Stimulated activated CD8-positive, alpha-beta memory T cell treated with anti-CD3 and anti-CD28 coated beads, Interleukin-7, amount 100 ng/mL, for 24 hours (primary cell): ENCODE measurements at regions not wholly inside any gene's neighbourhood (a gene's known extent, or its start where the extent isn't known, plus 50 kb on each side); places are given as distances from the start of the nearest gene placed in this dataset.

Experiments
- DNase-seq: peaks from one replicate; pipeline ENCODE4 v3.0.0-alpha.2; 2020; ENCODE audit warnings: low read depth

DNA sequence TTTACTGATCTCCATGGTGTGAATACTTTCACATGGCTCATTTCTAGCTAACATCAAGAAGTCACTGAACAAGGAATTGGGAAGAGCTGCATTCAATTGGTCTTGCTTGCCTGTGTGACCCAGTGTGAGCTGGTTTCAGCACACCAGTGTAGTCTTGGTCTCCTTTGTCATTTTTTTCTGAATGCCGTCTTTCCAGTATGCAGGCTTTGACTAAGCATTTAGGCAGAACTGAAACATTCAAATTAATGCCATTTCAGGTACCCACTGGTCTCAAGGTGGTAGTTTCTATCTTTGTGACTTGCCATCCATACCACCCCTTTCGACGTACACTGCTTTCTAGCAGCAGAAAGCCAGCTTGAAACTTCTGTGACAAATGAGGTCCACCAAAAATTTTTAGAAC, 550.5 kb upstream of the BOD1L1 start:
- no peak for DNase-seq

DNA sequence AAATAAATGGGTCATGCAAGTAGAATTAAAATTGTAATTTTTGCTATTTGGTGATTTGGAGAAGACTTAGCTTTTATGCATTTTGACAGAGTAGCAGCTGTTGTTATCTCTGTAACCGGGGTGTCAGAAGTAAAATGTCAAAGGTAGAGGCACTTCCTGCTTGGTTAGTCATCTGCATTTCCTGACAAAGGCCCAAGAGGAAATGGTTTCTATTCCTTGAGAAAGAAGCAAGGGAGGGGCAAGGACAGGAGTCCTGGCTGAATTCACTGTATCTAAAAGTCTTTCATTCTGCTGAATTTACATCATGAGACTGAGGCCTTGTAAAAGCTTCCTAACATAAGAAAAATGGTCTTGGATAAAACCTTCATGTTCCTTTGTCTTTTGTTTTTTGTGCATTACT, 550.9 kb upstream of the BOD1L1 start:
- no peak for DNase-seq

DNA sequence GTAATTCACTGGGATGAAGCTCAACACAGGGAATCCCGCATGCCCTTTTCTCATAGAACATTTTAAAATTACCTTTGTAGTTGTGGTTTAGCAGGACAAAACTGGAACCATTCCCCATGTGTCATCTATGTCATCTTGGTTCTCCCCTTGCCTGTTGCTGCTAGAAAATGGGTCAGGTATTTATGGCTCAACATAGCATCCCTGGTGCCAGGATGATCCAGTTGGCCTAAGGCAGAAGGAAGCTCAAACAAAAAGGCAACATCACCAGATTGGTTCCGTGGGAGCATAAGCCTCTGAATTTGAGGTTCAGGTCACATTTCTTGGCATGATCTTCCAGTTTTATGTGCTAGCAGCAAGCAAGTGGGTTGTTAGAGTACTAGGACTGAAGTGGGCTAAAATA, 552.6 kb upstream of the BOD1L1 start:
- DNase-seq: no peak

DNA sequence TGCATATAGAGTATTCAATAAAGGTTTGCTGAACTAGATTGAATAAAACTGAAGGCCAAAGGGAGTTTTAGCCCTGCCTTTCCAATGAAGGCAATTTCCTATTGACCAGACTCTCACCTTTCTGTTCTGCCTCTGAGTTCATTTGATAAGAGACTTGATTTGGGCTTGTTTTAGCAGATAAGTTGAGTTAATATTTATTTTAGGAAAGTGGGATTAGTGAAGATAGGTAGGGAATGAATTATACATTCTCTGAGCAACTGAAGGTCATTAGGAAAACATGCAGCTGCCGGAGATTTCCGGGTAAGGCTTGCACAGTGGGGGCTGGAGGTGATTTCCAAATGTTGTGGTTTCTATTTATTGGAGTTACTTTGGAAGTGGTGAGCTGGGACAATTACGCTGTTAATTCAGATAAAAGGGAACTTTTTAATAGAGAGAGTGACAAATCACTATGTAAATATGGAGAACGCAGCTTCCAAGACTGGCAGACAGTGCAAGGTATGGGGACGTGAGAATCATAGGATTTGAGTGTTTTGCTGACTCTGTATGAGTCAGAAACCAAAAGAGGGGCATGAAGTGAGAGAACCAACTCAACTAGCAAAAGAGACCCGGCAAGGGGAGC, 553.6 kb upstream of the BOD1L1 start:
- no peak for DNase-seq

DNA sequence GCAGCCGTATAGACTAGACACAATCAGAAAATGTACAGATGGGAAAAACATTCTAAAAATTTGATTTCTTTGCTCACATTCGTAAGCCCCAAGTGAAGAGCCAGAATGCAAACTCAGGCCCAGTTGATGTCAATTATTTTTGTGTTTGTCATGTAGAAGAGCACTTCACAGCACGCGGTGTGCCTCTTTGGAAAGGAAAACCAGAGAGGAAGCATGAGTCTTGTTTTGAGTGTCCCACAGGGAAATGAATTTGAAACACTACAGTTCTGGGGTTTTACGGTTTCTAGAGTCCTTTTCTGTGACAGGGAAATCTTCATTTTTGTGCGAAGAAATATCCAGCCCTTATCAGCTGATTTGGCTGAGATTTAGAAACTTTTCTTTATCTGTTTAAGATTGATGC, 554.6 kb upstream of the BOD1L1 start:
- DNase-seq: no peak

DNA sequence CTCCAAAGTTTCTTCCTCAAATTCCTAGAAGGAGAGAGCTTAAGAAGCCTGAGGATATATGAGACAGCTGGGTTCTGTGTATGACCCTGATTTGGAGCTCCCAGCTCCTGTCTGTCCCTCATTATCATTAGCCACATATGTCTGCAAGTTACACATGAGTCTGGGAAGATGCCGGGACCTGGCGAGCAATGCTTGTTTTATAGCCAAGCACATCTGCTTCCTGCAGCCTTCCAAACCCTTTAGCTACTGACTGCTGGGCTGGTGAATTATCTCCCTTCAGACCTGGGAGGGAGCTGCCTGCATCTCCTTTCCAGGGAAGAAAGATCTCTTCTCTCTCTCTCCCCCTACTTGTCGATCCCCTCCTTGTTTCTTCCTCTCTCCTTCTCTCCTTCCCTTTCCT, 556.7 kb upstream of the BOD1L1 start:
- no peak for DNase-seq

DNA sequence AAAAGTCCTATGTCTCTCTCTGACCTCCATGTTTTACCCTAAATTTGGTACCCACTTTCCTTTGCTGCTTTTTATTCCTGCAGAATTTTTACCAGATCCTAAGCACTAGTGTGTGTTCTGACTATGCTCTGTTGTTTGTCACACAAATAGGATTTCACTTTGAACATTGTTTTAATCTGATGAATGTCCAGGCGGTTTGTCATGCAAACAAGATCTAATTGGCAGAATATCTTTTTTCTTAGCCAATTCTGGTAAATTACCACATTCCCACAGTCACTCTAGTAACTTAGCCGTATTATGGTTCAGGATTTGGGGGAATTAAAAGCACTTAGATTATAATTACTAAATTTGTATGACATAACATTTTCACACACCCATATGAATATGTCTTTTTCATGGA, 557.2 kb upstream of the BOD1L1 start:
- DNase-seq: no peak

DNA sequence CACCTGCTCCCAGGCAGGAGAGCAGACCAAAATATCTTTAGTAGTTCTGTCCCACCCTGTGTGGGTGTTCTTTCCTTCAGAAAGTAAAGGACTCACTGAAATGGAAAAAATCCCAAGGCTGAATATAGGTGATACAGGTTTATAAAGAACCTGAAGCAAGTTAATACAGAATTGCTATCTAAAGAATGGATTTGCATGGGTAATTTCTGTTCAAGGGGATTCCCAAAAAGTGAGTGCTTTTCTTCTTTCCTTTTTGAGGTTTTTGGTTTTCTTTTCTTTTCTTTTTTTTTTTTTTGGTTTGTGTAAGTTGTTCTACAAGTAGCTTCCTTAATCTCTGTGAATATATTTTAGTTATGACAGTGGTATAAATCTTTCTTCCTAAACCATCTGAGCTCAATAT, 560.7 kb upstream of the BOD1L1 start:
- DNase-seq: no peak

DNA sequence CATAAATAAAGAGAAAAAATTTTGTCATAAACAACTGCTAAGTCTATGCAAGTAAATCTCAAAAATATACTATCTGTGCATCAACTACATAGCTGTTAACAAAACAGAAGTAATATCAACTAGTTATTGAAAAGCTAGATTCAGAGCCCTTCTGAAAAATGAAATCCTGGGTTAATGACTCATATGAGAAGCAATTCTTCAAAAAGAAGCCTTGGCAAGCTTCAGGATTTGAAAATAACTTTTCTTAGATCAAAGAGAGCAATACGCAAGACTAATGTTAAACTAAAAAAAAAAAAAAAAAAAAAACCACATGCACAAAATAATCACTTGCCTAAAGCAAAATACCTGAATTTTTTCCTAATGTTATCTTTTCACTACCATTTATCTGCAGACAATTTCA, 566.1 kb upstream of the BOD1L1 start:
- no peak for DNase-seq

DNA sequence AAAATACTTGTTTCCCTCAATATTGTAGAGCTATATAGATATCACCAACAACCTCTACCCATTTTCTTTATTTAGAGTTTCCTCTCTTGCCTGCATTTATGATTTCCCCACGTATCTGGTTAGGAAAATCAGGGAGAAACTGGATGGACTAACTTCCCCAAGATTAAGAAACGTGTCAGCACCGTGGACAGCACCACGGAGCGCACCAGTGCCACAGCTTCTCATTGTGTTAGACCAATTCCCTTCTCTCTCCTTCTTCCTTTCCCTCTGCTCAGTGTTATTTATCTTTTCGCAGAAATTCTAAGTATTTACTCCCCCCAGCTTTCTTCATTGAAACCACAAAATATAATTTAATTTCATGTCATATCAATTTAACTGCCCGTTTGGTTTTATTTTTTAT, 568.6 kb upstream of the BOD1L1 start:
- DNase-seq: no peak

DNA sequence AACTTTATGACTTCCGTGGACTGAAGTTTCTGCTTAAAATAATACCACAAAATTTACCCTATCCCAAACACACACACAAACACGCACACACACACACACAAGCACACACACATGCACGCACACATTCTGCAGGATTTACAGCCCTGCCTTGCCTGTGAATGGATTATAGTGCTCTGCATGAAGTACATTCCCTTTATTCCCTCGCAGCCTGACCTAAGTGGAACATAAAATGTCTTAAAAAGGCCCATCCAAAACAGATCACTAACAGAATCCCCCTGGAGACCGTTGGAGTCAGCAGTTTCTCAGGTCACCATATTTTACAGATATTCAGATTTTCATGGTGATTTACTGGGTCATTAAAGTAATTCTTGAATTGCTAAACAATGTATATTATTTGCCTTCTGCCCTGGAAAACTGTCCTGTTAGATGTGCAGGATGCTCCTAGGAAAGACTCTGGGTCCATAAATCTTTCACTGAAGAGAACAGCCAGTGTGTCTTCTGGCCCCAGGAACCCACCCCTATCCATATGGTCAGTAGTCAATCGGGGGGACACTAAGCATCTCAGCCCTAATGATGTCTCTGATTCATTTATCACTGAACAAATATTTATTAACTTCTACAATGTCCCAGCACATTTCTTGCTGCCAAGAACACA, 587.7 kb upstream of the BOD1L1 start:
- DNase-seq: no peak

DNA sequence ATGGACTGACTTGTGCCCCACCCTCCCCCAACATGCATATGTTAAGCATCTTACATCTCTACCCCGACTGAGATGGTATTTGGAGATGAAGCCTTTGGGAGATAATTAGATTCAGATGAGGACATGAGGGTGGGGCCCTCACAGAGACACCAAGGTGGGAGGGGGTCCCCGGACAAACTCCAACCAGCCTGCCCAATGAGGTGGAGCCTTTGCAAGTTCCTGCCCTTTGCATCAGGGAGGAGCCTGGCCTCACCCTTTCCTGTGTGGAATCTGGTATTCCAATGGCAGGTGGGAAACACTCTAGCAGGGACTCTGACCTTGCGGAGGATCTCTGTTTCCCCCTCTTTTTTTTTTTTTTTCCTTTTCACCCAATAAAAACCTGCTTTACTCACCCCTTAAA, 589.9 kb upstream of the BOD1L1 start:
- DNase-seq: no peak

DNA sequence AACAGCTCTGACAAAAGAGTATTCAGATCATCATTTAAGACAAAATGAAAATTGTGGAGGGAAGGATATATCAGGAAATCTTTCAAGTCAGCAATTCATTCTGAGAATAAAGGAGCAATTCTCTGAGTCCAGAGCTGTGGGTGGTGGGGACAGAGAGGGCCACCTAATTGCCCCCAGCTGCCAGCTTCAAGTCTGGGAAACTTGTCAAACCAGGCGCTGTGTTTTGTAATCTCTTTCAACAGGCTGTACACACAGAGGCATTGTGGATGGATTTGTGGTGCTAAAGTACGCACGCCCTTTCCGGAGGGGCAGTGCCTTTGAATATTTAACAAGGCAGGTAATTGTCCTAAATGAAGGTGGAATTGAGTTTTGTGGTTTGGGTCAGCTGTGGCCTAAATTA, 591.1 kb upstream of the BOD1L1 start:
- no peak for DNase-seq

DNA sequence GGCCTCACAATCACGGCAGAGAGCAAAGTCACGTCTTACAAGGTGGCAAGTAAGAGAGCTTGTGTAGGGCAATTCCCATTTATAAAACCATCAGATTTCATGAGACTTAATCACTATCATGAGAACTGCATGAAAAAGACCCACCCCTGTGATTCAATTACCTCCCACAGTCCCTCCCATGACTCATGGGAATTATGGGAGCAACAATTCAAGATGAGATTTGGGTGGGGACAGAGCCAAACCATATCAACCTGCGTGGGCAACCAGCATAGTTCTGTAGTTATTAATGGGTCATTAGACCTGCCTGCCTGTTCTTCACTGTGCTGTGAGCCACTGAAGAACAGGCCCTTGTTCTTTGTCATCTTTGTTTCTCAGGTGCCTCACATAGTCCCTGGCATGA, 593.7 kb upstream of the BOD1L1 start:
- no peak for DNase-seq

DNA sequence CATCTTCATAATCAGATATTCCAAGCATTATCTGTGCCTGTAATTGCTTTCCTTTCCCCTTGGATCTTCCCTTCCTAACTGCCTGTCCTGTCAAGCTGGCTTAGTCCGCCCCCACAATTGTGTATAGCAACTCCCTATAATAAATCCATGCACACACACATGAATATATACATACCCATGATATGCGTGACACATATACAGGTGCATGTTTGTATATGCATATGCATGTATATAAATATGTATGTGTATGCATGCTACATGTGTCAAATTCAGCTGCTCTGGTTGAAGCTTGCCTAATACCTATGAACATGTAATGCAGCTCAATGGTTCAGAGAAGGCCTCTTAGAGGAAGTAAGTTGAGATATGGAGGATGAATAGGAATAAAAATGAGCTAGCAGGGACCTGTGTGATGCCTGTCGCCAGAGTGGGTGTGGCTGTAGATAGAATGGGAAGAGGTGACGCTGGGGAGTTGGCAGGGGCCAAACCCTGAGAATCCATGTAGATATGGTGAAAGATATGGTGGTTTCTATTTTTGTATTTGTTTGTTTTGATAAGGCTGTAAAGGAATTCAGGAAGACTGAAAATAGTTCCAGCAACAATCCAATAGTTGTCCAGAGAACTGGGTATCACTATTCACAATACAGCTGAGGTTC, 595.0 kb upstream of the BOD1L1 start:
- DNase-seq: no peak

DNA sequence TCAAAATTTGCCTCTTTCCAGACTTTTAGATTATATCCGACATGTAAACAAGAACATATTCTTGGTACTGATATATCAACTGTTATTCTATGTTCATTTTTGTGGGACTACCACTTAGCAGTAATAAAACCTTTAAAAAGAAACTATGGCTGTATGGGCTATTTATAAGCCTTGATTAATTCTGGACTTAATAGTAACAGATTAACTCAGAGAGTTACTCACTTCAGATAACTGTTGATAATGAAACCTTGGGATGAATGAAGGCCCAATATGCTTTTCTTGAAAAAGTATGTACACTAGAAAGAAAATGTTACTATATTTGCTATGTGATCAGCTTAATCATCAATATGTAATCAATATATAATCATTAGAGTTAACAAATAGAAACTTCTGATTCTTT, 595.9 kb upstream of the BOD1L1 start:
- DNase-seq: no peak

DNA sequence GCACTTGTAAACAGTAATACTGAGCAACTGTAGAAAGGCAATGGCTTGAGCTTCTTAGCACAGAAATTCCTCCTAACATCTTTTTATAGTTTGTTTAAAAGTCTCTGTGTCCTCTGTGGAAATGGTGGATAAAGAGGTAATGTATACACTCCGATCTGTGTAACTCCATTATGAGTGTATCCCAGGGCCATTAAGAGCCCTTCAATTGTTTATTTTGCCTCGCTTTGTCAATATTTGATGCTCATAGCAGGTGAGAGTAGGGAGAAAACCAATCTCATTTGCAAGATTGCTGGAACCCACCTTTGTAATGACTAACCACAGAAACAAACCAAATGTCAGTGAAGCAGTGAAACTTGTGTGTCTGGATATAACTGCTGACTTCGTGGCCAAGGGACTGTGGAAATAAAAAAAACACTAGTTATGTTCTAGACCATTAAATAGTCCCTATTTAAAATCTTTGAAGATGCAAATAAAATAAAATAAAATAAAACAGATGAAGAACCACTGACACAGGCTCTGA, 598.2 kb upstream of the BOD1L1 start:
- DNase-seq: no peak

DNA sequence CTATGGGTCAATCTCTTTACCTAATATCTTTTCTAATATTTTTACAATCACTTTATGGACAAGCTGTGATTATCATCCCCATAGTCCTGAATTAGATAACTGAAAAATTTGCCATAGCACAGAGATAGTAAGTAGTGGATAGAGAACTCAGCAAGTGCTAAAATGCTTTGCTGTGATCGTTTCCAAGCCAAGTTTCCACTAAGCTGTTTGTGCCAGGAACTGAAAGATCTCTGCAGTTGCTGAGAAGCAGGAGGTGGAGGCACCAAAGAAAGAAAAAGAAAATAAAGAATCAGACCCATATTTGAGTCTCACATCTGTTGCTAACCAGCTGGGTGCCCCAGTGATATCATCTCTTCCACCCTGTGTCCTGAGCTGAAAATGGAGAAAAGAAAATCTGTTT, 605.6 kb upstream of the BOD1L1 start:
- no peak for DNase-seq

DNA sequence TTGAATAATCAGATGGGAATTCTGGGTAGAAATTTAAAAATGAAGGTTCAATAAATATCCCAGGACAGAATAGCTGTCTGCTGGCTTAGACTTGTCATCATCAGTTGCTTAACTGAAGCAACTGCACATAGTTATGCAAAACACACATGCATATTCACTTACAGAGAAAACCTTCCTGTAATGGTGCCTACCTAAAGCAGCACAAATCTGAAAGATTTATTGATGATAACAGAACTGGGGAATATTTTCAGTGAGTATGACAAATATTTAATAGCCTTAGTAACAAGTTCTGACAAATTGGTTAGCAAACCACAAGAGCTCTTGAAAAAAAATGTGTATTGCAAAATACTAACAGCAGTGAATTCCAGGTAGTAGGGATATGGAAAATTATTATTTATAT, 606.8 kb upstream of the BOD1L1 start:
- no peak for DNase-seq

DNA sequence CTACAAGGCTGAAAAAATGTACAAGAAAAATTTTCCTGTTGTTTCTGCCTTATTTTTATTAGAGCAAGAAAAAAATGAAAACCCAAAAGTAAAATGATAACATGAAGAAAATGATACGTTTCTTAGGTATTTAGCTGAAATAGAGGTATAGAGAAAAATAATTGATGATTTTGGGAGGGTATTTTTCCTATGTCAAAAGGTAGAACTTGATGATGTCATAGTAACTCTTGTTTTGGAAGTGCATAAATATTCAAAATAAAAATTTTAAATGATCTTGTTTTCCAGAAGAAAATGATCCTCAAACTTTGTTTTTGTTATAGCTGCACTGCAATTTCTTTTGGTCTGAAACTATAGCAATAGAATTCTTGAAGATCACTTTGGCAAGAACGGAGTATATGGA, 608.8 kb upstream of the BOD1L1 start:
- DNase-seq: no peak

DNA sequence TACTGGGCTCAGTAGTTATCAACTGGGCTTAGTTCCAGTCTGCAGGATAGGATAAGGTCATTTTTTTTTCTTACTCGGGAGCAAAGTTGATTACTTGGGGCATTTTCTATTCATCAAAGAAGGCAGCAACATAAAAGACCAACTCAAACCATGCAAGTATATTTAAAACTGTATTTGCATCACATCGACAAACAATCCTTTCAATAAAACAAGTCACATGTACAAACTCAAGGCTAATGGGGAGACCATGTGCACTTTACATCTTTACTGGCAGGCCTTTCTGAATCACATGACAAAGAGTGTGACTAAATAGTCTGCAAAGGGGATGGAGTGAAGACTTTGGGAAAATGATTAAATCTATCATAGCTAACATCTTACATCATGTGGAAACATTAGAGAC, 610.4 kb upstream of the BOD1L1 start:
- DNase-seq: no peak

DNA sequence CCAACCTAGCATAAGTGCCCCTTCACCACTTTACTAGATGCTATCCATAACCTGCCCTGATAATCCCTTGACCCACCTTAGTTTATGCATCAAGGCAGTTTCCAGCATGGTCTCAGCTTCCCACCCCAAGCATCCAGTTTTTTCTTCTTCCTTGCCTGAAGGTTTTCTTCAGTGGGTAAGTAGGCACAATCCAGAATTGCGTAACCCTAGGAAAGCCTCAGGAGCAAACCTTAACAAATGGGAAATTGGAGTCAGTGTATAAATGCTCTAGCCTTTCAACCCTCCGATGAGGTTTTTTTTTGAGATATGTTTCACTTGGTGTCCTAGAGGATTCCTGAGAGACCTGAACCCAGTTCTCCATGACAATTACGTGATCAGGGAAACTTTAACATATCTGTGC, 614.0 kb upstream of the BOD1L1 start:
- no peak for DNase-seq

DNA sequence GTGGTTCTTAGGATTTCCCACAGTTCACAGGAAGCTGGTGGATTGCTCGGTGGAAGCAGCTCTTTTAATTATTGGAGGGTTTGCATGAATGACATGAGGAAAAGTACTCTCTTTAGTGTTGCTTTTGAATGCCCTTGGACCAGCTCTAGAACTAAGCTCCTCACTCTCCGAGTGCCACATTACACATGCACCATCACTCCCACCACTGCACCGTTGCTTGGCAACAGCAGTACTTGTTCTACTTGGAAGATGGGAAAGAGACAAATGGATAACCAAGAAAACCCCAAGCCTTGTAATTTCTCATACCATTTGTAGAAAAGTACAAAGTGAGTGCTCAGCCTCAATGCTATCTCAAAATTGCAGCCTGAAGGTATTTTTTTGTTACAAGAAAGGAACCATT, 620.2 kb upstream of the BOD1L1 start:
- DNase-seq: no peak

DNA sequence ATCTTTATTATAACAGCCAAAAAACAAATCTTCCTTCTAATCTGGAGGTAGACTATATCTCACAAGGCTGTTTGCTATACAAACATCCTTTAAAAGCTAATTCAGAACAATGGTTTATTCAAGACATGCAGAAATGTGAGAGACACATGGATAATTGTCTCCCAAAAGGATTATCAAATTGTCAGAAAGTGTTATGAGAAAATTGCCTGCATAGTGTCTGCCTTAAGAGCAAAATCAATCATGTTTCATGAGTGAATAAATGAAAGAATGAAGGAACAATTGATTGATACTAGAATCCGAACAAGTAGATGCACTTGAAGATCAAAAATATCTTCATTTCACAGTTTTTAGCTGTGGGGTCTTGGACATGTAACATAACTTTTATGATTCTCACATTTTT, 621.7 kb upstream of the BOD1L1 start:
- no peak for DNase-seq
